ENCODE measurements at regions not wholly inside any gene's neighbourhood (a gene's known extent, or its start where the extent isn't known, plus 50 kb on each side); places are given as distances from the start of the nearest gene placed in this dataset.

- TF ChIP-seq TARDBP (IDR thresholded peaks at IDR 0.05; ENCODE audit: borderline replicate concordance) (no peak), GATAD2B (conservative IDR thresholded peaks at IDR 0.05; ENCODE audit: low read depth) (no peak), SIX5 (IDR thresholded peaks at IDR 0.05; ENCODE audit: low read depth, low read length, severe bottlenecking) (no peak), SMARCA5 (IDR thresholded peaks at IDR 0.05) (no peak), USF2 (IDR thresholded peaks at IDR 0.05; ENCODE audit: borderline replicate concordance, low read depth, low read length) (no peak), EGR1 (IDR thresholded peaks at IDR 0.05; ENCODE audit: borderline replicate concordance in 1 of 2, low read depth in 2 of 2, low read length in 2 of 2) (no peak)
Observed at GRCh38 chr5:133723126-133723525, 110.8 kb upstream of the FSTL4 start (continued).

- ATAC-seq (no peak), FAIRE-seq (no peak), DNase-seq (ENCODE audit: low read depth, low spot score) (no peak)
- H3K79me2 ChIP-seq (ENCODE audit: control insufficient read depth, insufficient read depth, low read length) = no peaks in the 10 kb centered on the region
- RAD21 ChIA-PET (ENCODE audit: unreplicated experiment) = no interaction called here
- POLR2A ChIA-PET = no interaction called here
- CTCF ChIA-PET = interaction anchor here (0.9 kb wide), 1 partner anchor 148 kb away, joined by 3 read pairs; no protein-coding TSS in a partner anchor
- H3K9ac ChIP-seq (ENCODE audit: control insufficient read depth, insufficient read depth, low read length) = no peak overlapping the region
- intact Hi-C loops (cut with micrococcal nuclease; ENCODE audit: unreplicated experiment) = no loop called here
- H3K27ac ChIP-seq (ENCODE audit: control insufficient read depth, insufficient read depth) = no peak overlapping the region
- H4K20me1 ChIP-seq (ENCODE audit: control insufficient read depth, insufficient read depth) = no peaks in the 10 kb centered on the region
- H3K4me3 ChIP-seq = no peak overlapping the region
- no TSS peak for BruUV-seq (replicated peaks)
- in situ Hi-C loops (cut with MboI) = no loop called here
- H3K9me3 ChIP-seq (replicated peaks; ENCODE audit: control insufficient read depth, insufficient read depth, low read length) = peaks cover 6% of the 10 kb centered on the region; the same call in 2 of the 3 replicates
- no peaks in the 10 kb centered on the region for H3K36me3 ChIP-seq (ENCODE audit: control insufficient read depth in 2 of 2, insufficient read depth in 2 of 2, low read length in 1 of 2)
- H2AFZ ChIP-seq (ENCODE audit: control insufficient read depth, low read depth, low read length) = no peak overlapping the region
- no peak overlapping the region for H3K4me2 ChIP-seq (ENCODE audit: control insufficient read depth, insufficient read depth)
- H3K27me3 ChIP-seq (replicated peaks in 1 of 2; ENCODE audit: control insufficient read depth in 2 of 2, insufficient read depth in 2 of 2, low read length in 1 of 2) = no peaks in the 10 kb centered on the region
- no peaks in the 10 kb centered on the region for H3K4me1 ChIP-seq (ENCODE audit: control insufficient read depth, insufficient read depth, low read length)
- SMC1A ChIA-PET (ENCODE audit: uncharacterized antibody, unreplicated experiment) = interaction anchor here (0.9 kb wide), 1 partner anchor 68 kb away, joined by 3 read pairs; no protein-coding TSS in a partner anchor
- no peak for TF ChIP-seq CEBPZ (IDR thresholded peaks at IDR 0.05; ENCODE audit: low read depth, low read length)
- no peak for TF ChIP-seq EED (IDR thresholded peaks at IDR 0.05; ENCODE audit: low read depth)
- TF ChIP-seq POLR2AphosphoS5 (IDR thresholded peaks at IDR 0.05; ENCODE audit: low read length) = no peak
- TF ChIP-seq ZNF687 (IDR thresholded peaks at IDR 0.05) = no peak
- no peak for TF ChIP-seq CHD2 (IDR thresholded peaks at IDR 0.05; ENCODE audit: borderline replicate concordance, low read depth, low read length)
- no peak for TF ChIP-seq BCL3 (IDR thresholded peaks at IDR 0.05; ENCODE audit: borderline replicate concordance, insufficient read depth, low read depth, low read length, poor library complexity, severe bottlenecking)
- no peak for TF ChIP-seq NFXL1 (IDR thresholded peaks at IDR 0.05; ENCODE audit: borderline replicate concordance)
- TF ChIP-seq HCFC1 (IDR thresholded peaks at IDR 0.05; ENCODE audit: low read length) = no peak
- no peak for TF ChIP-seq RCOR1 (conservative IDR thresholded peaks at IDR 0.05; ENCODE audit: low read depth, low read length)
Observed at GRCh38 chr5:133721365-133721764, 109.0 kb upstream of the FSTL4 start.
